ENCODE measurements at regions not wholly inside any gene's neighbourhood (a gene's known extent, or its start where the extent isn't known, plus 50 kb on each side); places are given as distances from the start of the nearest gene placed in this dataset.
"Not testable (repeated sequence)": the region's sequence is repeated elsewhere in the genome, so short reads cannot be mapped to it uniquely, and the experiment has no call there.

- no peak for DNase-seq (ENCODE audit: low read depth)
Observed at GRCh38 chr3:18987862-18988447, 160.4 kb upstream of the KCNH8 start.

GRCh38 chr3:18987070-18987469 is 161.2 kb upstream of the KCNH8 start:
- DNase-seq (ENCODE audit: low read depth), result no peak

- no peak for DNase-seq (ENCODE audit: low read depth)
Observed at GRCh38 chr3:18982920-18983319, 165.4 kb upstream of the KCNH8 start.

- DNase-seq (ENCODE audit: low read depth), result not testable (repeated sequence)
Observed at GRCh38 chr3:18976102-18976501, 172.2 kb upstream of the KCNH8 start.

GRCh38 chr3:18968120-18968519 is 180.2 kb upstream of the KCNH8 start:
- no peak for DNase-seq (ENCODE audit: low read depth)

GRCh38 chr3:18965781-18966180 is 182.5 kb upstream of the KCNH8 start:
- DNase-seq (ENCODE audit: low read depth), result no peak

- DNase-seq (ENCODE audit: low read depth), result no peak
Observed at GRCh38 chr3:18964640-18965039, 183.7 kb upstream of the KCNH8 start.

GRCh38 chr3:18951333-18951732 is 197.0 kb upstream of the KCNH8 start:
- DNase-seq (ENCODE audit: low read depth), result no peak

- DNase-seq (ENCODE audit: low read depth), result no peak
Observed at GRCh38 chr3:18946524-18946923, 201.8 kb upstream of the KCNH8 start.

- no peak for DNase-seq (ENCODE audit: low read depth)
Observed at GRCh38 chr3:18937574-18937973, 210.7 kb upstream of the KCNH8 start.

- no peak for DNase-seq (ENCODE audit: low read depth)
Observed at GRCh38 chr3:18919158-18919557, 229.2 kb upstream of the KCNH8 start.

- no peak for DNase-seq (ENCODE audit: low read depth)
Observed at GRCh38 chr3:18917923-18918322, 230.4 kb upstream of the KCNH8 start.

GRCh38 chr3:18902081-18902793 is 246.1 kb upstream of the KCNH8 start:
- no peak for DNase-seq (ENCODE audit: low read depth)

GRCh38 chr3:18901571-18901970 is 246.7 kb upstream of the KCNH8 start:
- no peak for DNase-seq (ENCODE audit: low read depth)

GRCh38 chr3:18900994-18901393 is 247.3 kb upstream of the KCNH8 start:
- no peak for DNase-seq (ENCODE audit: low read depth)

GRCh38 chr3:18898911-18899310 is 249.4 kb upstream of the KCNH8 start:
- no peak for DNase-seq (ENCODE audit: low read depth)

GRCh38 chr3:18892756-18893155 is 255.6 kb upstream of the KCNH8 start:
- DNase-seq (ENCODE audit: low read depth), result no peak

GRCh38 chr3:18892047-18892446 is 256.3 kb upstream of the KCNH8 start:
- no peak for DNase-seq (ENCODE audit: low read depth)

GRCh38 chr3:18891641-18892040 is 256.7 kb upstream of the KCNH8 start:
- DNase-seq (ENCODE audit: low read depth), result peak; percentile 11

- no peak for DNase-seq (ENCODE audit: low read depth)
Observed at GRCh38 chr3:18890449-18890848, 257.9 kb upstream of the KCNH8 start.

GRCh38 chr3:18888819-18889218 is 259.5 kb upstream of the KCNH8 start:
- no peak for DNase-seq (ENCODE audit: low read depth)

- DNase-seq (ENCODE audit: low read depth), result no peak
Observed at GRCh38 chr3:18888370-18888769, 259.9 kb upstream of the KCNH8 start.

GRCh38 chr3:18886331-18886730 is 262.0 kb upstream of the KCNH8 start:
- no peak for DNase-seq (ENCODE audit: low read depth)

GRCh38 chr3:18885612-18886011 is 262.7 kb upstream of the KCNH8 start:
- no peak for DNase-seq (ENCODE audit: low read depth)

Measured in activated T-cell treated with anti-CD3 and anti-CD28 coated beads for 48 hours (primary cell).